HK-2 (cell line): ENCODE measurements at regions not wholly inside any gene's neighbourhood (a gene's known extent, or its start where the extent isn't known, plus 50 kb on each side); places are given as distances from the start of the nearest gene placed in this dataset.

Source experiments
- DNase-seq: peaks from one replicate; pipeline ENCODE4 v3.0.0-alpha.2; 2018; ENCODE audit not compliant: unreplicated experiment

DNA sequence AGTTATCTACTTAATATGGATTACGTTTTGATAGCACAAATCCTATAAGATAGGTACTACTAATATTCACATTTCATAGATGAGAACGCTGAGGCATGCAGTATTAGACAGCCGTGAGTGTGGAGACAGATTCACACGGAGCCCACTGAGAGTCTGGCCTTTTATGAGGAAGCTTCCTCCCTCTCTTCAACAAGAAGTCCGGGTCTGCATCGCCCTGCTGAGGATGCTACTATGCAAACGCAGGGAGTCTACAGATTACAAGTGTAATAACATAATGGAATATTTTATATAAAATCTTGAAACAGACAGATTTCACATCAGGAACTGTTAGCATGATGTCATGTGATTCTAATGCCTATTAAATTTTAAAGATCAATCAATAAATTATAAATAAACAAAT is 255.9 kb upstream of the GLI3 start:
- DNase-seq: no peak

DNA sequence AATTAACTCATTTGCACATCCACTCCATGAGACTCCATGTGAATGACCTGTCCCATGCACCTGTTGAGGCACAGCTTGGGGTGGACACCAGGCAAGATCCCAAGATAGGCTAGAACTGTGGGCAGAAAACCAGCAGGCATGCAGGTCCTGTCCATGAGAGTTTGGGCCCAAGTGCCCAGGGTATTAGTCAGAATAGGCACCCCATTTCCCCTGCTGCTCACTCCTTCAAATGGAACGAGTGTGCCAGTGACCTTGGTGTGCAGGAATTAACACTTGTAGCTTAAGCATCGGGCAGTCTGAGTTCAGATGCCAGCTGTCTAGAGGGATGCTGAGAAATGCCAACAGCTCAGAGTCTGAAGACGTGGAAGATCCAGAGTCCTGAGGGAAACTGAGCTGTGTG is 254.1 kb upstream of the GLI3 start:
- DNase-seq: no peak

GRCh38 chr7:42489299-42489698 is 252.3 kb upstream of the GLI3 start:
- DNase-seq: no peak

DNA sequence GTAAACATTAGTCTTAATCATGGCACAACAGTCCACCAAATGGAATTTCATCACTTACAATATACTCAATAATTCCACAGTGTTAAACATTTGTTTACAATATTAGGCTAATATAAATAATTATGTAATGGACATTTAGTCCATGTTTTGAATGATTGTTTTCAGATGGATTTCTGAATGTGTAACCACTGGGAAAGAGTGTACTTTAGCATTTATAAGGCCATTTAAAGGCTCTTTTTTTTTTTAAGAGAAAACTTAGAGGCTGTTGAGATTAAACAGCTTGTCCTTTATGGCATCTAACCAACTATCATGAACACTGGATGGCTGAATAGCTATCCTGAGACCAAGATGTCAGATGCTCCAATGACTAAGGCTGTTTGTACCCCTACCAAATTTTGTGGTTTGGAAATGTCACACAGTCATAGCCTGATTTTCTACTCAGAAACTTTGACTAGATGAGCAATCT is 248.3 kb upstream of the GLI3 start:
- DNase-seq: no peak

- no peak for DNase-seq
Measured at GRCh38 chr7:42483886-42484285, 246.9 kb upstream of the GLI3 start.

- DNase-seq: no peak
Measured at GRCh38 chr7:42479816-42480633, 243.0 kb upstream of the GLI3 start.

GRCh38 chr7:42479452-42479815 is 242.4 kb upstream of the GLI3 start:
- no peak for DNase-seq

DNA sequence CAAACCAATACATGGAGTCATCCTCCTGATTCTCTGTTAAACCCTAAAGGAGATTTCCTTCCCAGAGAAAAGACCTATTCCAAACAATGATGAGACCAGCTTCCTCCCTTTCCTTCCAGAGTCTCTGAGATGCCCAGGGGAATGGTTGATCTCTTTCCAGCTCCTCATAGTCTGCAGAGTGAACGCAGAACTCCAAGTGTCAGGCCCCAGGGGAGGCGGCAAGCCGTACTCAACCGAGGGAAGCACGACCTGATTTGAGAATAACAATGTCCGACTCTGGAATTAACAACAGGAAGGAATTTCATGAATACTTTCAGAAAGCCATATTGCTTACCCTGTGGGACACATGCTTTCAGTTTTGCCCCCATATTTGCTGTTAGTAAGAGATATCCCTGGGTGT is 241.7 kb upstream of the GLI3 start:
- no peak for DNase-seq

DNA sequence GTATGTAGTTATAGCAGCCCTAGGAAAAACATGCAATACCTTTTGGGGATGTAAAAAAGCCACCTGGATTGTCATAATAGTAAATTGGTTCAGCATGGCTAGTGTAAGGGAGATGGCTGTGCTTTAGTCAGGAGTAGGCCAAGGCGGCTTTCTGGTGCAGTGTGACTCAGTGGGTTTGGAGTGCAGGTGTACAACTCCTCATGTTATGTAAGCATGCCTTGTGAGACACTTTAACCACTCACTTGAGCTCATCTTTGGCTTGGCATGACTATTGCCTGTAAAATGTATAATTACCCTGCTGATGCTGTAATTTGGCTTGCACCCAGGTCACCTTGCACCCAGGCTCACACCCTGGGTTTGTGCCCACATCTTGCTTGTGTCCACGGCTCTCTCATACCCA is 239.2 kb upstream of the GLI3 start:
- DNase-seq: no peak

DNA sequence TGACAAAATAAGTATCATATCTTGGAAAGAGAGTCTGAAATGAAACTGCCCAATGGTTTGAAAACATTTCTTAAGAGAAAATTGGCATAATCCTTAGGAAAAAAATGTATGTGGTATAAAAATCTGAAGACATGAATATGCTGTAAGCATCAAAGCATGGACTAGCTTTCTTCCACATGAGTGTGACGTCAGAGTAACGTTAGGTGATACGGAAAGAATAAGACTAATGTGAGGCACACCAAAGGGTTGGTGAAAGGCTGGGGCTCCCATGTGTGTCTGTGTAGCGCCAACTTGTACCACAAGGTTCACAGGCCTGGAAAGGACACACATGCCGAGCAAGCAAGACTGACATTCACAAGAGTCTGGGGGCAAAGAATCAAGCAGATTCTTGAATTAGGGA is 238.1 kb upstream of the GLI3 start:
- DNase-seq: no peak

- no peak for DNase-seq
Measured at GRCh38 chr7:42473099-42473498, 236.1 kb upstream of the GLI3 start.

GRCh38 chr7:42471573-42472174 is 234.7 kb upstream of the GLI3 start:
- no peak for DNase-seq

DNA sequence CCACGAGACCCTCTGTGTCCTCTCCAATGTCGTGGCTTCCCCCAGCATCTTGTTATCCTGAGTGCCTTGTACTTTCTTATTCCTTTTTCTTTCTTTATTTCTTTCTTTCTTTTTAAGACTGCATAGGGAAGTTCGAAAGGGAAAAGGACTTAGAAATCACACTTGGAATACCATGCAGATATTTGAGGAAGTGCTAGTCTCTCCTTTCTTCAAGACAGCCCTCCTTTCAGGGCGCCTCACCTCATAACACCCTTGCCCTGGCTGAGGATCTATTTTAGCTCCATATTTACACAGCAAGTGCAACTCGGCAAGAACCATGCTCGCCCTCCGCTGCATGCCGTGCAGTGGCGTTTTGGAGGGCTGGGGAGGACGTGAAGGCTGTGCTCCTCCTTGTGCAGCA is 232.3 kb upstream of the GLI3 start:
- no peak for DNase-seq

DNA sequence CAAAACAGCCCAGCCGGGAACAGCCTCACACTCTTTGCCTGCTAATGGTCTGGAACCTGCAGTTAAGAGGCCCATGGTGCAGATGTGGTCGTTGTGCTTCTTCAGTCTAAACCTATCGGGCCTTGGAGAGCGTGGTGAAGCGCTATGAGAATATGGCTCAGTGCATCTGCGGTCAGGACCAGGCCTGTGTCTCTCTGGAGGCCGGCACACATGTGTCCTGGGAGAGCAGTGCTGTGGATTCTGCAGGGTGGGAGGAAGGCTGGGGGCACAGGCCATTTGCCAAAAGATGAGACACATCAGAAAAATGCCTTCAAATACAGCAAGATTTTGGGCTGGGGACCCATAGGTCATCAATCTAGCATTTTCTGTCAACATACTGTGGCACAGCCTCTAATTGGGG is 231.5 kb upstream of the GLI3 start:
- DNase-seq: no peak

DNA sequence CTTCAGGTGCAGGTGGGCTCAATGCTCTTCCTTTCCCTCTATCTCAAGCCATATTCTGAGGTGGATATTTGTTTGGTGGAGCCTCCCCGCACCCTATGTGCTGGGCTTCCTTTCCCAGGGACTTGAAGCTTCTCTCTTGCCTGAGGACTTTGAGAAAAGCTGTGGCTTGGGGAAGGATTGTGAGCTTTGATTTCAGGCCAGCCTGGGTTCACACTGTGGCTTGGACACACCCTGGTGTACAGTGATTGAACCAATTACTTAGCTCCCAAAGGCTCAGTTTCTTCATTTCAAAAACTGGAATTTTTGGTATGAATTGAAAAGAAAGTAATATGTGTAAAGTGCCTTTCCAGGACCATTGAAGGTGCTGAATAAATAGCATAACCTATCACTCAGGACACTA is 224.5 kb upstream of the GLI3 start:
- no peak for DNase-seq

GRCh38 chr7:42460933-42461332 is 223.9 kb upstream of the GLI3 start:
- no peak for DNase-seq

DNA sequence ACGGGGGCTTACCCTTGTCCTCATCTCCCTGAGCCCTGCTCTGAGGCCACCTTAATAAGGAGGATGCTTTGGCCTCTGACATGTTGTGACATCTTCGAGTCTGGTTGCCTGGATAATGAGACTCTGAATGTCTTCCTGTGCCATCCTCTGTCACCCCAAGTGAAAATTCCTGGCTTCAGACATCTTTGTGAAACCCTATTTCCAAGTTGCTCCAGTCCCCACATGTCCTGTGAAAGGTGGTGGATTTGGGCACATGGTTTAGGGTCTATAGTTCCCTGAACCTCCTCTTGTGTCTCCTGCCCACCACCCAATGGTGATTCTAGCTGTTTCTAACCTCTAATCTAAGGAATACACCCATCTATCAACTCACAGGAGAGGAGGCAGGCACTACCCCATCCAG is 223.1 kb upstream of the GLI3 start:
- no peak for DNase-seq

DNA sequence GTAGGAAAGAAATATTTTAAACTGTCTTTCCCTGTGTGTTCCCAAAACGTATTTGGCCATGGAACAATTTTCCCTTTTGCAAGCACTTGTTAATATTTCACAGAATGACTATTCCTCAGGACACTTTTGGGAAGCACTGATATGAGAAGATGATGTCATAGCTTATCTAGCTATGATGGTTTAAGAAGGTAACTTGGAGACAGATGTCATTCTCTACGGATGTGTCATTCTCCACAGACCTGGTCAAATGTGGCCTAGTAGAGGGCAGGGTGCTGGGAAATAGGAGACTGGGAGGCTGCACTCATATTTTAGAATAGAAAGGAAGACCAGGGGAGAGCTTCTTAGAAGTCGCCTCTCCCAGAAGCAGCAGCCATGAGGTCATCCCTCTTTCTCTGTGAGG is 220.7 kb upstream of the GLI3 start:
- DNase-seq: peak; percentile 5

DNA sequence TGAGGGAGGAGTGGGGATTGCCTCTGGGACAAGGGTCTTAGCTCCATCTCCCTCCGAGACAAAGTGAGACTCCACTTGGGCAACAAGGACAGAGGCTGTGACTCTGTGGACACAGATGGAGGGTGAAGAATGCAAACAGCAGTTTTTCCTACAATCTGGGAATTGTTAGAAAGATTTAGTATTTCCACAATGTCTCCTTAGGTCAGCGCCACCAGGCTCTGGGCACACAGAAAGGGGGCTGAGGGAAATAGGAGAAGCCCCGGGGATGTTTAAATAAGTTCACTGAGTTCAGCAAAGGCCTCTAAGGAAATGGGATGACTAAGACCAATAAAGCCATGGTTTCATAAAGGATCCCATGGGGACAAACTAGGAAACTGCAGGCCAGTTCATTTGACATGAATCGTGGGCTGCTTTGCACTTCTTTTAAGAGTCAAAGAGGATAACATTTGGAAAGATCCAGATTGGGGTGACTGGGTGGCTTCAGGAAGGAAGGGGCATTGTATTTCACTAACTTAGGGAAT is 219.8 kb upstream of the GLI3 start:
- no peak for DNase-seq

DNA sequence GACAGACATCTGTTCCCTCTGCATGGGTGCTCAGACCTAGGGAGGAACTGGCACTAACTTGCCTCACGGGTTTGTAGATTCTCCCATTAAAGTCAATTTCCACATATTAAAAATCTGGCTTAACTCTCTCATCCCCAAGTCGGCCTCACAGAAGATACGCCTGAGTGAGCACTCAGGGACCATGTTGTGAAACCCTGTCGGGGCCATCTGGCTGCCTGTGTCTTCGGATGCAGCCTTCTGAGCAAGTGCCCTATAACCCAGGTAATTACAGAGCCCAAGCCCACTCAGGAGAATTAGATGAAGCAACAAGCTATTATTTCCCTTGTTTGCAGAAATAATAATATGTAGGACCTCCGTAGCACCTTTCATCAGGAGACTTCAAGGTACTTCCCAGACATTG is 219.3 kb upstream of the GLI3 start:
- no peak for DNase-seq

DNA sequence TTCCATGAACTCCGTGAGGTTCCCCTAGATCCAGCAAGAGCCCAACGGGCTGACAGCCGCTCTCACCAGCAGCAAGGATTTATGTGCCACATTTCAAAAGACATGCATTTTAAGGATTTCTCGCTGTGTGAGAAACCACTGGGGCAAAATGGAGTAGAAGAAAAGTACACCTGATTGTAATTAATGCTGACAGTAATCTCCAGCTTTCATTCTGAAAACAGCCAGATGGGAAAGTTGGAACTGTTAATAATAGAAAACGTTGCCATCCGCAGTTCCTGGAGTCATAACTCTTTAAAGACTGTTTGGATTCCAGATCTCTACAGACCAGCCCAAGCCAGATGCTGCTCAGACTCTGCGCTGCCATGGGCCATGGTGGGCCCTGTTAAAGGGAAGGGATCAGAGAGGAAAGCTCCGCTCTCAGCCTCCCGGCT is 216.9 kb upstream of the GLI3 start:
- no peak for DNase-seq

- DNase-seq: no peak
Measured at GRCh38 chr7:42452356-42452755, 215.3 kb upstream of the GLI3 start.

DNA sequence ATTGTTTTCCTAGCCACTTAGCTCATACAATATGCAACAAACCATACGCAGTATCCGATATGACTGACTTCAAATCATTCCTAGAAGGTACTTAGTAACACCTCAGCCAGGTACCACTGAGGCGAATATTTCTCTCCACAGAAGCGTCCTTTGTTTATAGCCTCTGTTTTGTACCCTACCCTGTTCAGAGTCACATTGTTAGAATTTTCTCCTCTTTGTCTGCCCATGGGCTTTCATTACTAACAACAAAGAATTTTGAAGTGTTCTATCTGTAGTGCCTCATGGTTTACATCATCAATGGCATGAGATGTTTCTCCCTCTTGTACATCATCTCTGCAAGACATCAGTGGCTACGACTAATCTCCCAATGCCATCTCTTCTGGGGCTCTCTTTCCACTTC is 212.4 kb upstream of the GLI3 start:
- no peak for DNase-seq
